NOMO-1 treated with DMSO at 0.1 percent for 48 hours (cell line): ENCODE measurements at regions not wholly inside any gene's neighbourhood (a gene's known extent, or its start where the extent isn't known, plus 50 kb on each side); places are given as distances from the start of the nearest gene placed in this dataset.

Experiments used
- DNase-seq: peaks from one replicate; lab custom pipeline; 2025; ENCODE audit not compliant: unreplicated experiment; lab: John Stamatoyannopoulos, UW

- DNase-seq, result no peak
Observed at GRCh38 chr15:81536356-81536755, 162.3 kb upstream of the TMC3 start.

GRCh38 chr15:81534124-81534523 lies 160.1 kb upstream of the TMC3 start:
- no peak for DNase-seq

- DNase-seq, result no peak
Observed at GRCh38 chr15:81532001-81532400, 158.0 kb upstream of the TMC3 start.

GRCh38 chr15:81531109-81531592 lies 157.1 kb upstream of the TMC3 start:
- DNase-seq, result no peak

- no peak for DNase-seq
Observed at GRCh38 chr15:81530271-81530691, 156.3 kb upstream of the TMC3 start.

GRCh38 chr15:81529481-81529880 lies 155.5 kb upstream of the TMC3 start:
- DNase-seq, result no peak

- DNase-seq, result no peak
Observed at GRCh38 chr15:81526029-81526428, 152.0 kb upstream of the TMC3 start.

GRCh38 chr15:81524496-81524895 lies 150.5 kb upstream of the TMC3 start:
- DNase-seq, result no peak

GRCh38 chr15:81523867-81524266 lies 149.9 kb upstream of the TMC3 start:
- no peak for DNase-seq

- no peak for DNase-seq
Observed at GRCh38 chr15:81520480-81520879, 146.5 kb upstream of the TMC3 start.

- DNase-seq, result no peak
Observed at GRCh38 chr15:81516461-81516860, 142.4 kb upstream of the TMC3 start.

- no peak for DNase-seq
Observed at GRCh38 chr15:81516012-81516411, 142.0 kb upstream of the TMC3 start.

GRCh38 chr15:81514725-81515124 lies 140.7 kb upstream of the TMC3 start:
- DNase-seq, result no peak

GRCh38 chr15:81511138-81511537 lies 137.1 kb upstream of the TMC3 start:
- DNase-seq, result no peak

- no peak for DNase-seq
Observed at GRCh38 chr15:81507831-81508230, 133.8 kb upstream of the TMC3 start.

- no peak for DNase-seq
Observed at GRCh38 chr15:81506936-81507335, 132.9 kb upstream of the TMC3 start.

GRCh38 chr15:81506071-81506470 lies 132.1 kb upstream of the TMC3 start:
- no peak for DNase-seq

GRCh38 chr15:81504170-81504905 lies 130.3 kb upstream of the TMC3 start:
- no peak for DNase-seq

- no peak for DNase-seq
Observed at GRCh38 chr15:81502439-81502838, 128.4 kb upstream of the TMC3 start.

GRCh38 chr15:81500081-81500480 lies 126.1 kb upstream of the TMC3 start:
- no peak for DNase-seq

GRCh38 chr15:81498294-81498693 lies 124.3 kb upstream of the TMC3 start:
- DNase-seq, result no peak

- no peak for DNase-seq
Observed at GRCh38 chr15:81497238-81497637, 123.2 kb upstream of the TMC3 start.
